ENCODE measurements at regions not wholly inside any gene's neighbourhood (a gene's known extent, or its start where the extent isn't known, plus 50 kb on each side); places are given as distances from the start of the nearest gene placed in this dataset.

GRCh38 chr20:11246251-11246775 lies 572.5 kb upstream of the JAG1 start:
- Histone ChIP-seq H3K4me1 (ENCODE audit: insufficient read depth) (peaks cover 18% of the 10 kb centered on the region), H3K27ac (ENCODE audit: low read depth) (no peak overlapping the region), H3K4me3 (no peak overlapping the region), H4K20me1 (replicated peaks; ENCODE audit: insufficient read depth) (no peaks in the 10 kb centered on the region), H3K79me2 (replicated peaks; ENCODE audit: insufficient read depth) (no peaks in the 10 kb centered on the region), H3K27me3 (ENCODE audit: insufficient read depth) (no peaks in the 10 kb centered on the region), H3K36me3 (ENCODE audit: insufficient read depth) (no peaks in the 10 kb centered on the region), H3K4me2 (no peak overlapping the region), H2AFZ (no peak overlapping the region), H3F3A (replicated peaks; ENCODE audit: low read depth) (no peaks in the 10 kb centered on the region), H3K9me2 (ENCODE audit: insufficient read depth) (0 out of 2 replicates have a peak, but pooled peaks cover 4% of the 10 kb centered on the region)
- H3K27me3 Mint-ChIP-seq (ENCODE audit: insufficient read depth, low read depth, poor library complexity), result peaks cover 4% of the 10 kb centered on the region
- H3K4me1 Mint-ChIP-seq, result peaks cover 21% of the 10 kb centered on the region
- no peaks in the 10 kb centered on the region for H3K36me3 Mint-ChIP-seq (ENCODE audit: low read depth)
- no peak overlapping the region for H3K4me3 Mint-ChIP-seq
- TF ChIP-seq CTCF (conservative IDR thresholded peaks at IDR 0.05; ENCODE audit: low read depth in 2 of 2) (no peak), POLR2AphosphoS5 (IDR thresholded peaks at IDR 0.05; ENCODE audit: low read depth) (no peak), JUNB (IDR thresholded peaks at IDR 0.05; ENCODE audit: unreplicated experiment) (no peak), ETS1 (IDR thresholded peaks at IDR 0.05) (no peak), EZH2phosphoT487 (IDR thresholded peaks at IDR 0.05; ENCODE audit: unreplicated experiment) (no peak), STAT1 (IDR thresholded peaks at IDR 0.05; ENCODE audit: unreplicated experiment) (no peak), EZH2 (IDR thresholded peaks at IDR 0.05; ENCODE audit: low read depth, unreplicated experiment) (no peak), CREB1 (CRISPR knock-in tag; IDR thresholded peaks at IDR 0.05; ENCODE audit: low read depth) (no peak), ZNF331 (CRISPR knock-in tag; IDR thresholded peaks at IDR 0.05; ENCODE audit: low read depth) (no peak), ZNF462 (CRISPR knock-in tag; IDR thresholded peaks at IDR 0.05) (no peak), ZNF114 (CRISPR knock-in tag; IDR thresholded peaks at IDR 0.05) (no peak), REST (IDR thresholded peaks at IDR 0.05; ENCODE audit: unreplicated experiment) (no peak), NANOG (IDR thresholded peaks at IDR 0.05; ENCODE audit: borderline replicate concordance) (no peak)
- DNase-seq (ENCODE audit: low spot score), result no peak
- no peaks in the 10 kb centered on the region for H3K9me3 Mint-ChIP-seq
- H3K27ac Mint-ChIP-seq, result no peak overlapping the region
- ATAC-seq, result no peak

Data from GM23338 (cell line).